Thyroid gland (tissue), 4 donors: ENCODE measurements at regions not wholly inside any gene's neighbourhood (a gene's known extent, or its start where the extent isn't known, plus 50 kb on each side); places are given as distances from the start of the nearest gene placed in this dataset.

Experiments used
- DNase-seq, 2 donors: peaks; one replicate each; pipeline ENCODE4 v3.0.0-alpha.2; 2019
- H3K27ac ChIP-seq, 3 donors: fragments of 200-600 bp; sonication (generic); 1 replicate in 2 of 3; 2 replicates in 1 of 3; pipeline ENCODE4 v1.5.1; 2016 to 2019; ENCODE audit warnings: mild to moderate bottlenecking in 1 of 3, moderate library complexity in 1 of 3
- H3K27me3 ChIP-seq: fragments of 200-600 bp; sonication (generic); one replicate; pipeline ENCODE4 v1.5.1; 2019
- H3K36me3 ChIP-seq, 2 donors: fragments of 200-600 bp; sonication (generic); one replicate each; pipeline ENCODE4 v1.5.1; 2016 to 2019
- H3K4me1 ChIP-seq, 2 donors: fragments of 200-600 bp; sonication (generic); one replicate each; pipeline ENCODE4 v1.5.1; 2017 to 2019
- H3K4me3 ChIP-seq, 3 donors: fragments of 200-600 bp; sonication (generic); replicated peaks in 1 of 3; 1 replicate in 2 of 3; 2 replicates in 1 of 3; pipeline ENCODE4 v1.5.1; 2016; ENCODE audit warnings: mild to moderate bottlenecking in 1 of 3
- H3K9me3 ChIP-seq: fragments of 200-600 bp; sonication (generic); one replicate; pipeline ENCODE4 v1.5.1; 2017
- POLR2A ChIP-seq, 2 donors: fragments of 450-650 bp; IDR thresholded peaks; one replicate each; pipeline ENCODE4 v1.6.1; 2017; ENCODE audit warnings: antibody characterized with exemption in 2 of 2, mild to moderate bottlenecking in 2 of 2, moderate library complexity in 1 of 2
- WGBS, 2 donors: methylation state at CpG; one replicate each; pipeline ENCODE4 v1.1.5; 2017; 5-methylcytosine and 5-hydroxymethylcytosine counted together
- intact Hi-C: fragments of 100-400 bp; cut with DNase I; formaldehyde crosslinking; loops from one replicate; pipeline ENCODE4 v1.15.1; 2023
- TF ChIP-seq, protein P1 (sequence below), 6 experiments: fragments of 200-600 bp in 3 of 6; fragments of 450-650 bp in 3 of 6; sonication (generic) in 3 of 6; IDR thresholded peaks; one replicate each; pipeline ENCODE4 v1.5.1; 2016 to 2019; ENCODE audit warnings: antibody characterized with exemption in 6 of 6, mild to moderate bottlenecking in 2 of 6, inconsistent platforms in 1 of 6, moderate library complexity in 1 of 6

DNA sequence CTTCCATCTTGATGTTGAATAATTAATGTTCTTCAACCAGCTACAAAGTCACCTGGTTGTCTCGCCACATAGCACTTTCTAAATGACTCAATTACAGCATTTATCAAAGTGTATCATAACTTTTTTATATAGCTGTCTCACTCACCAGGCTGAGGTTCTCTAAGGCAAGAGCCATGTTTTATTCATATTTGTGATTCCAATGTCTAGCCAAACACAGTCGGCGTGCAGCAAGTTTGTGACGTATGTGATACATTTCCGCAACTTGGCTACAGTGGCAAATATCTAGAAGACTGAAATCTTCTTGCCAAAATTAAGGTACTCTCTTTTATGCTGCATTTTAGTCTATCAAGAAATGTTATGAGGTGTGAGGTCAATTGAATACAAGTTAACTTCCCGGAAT, 94.2 kb upstream of the WASF3 start:
- WGBS, 2 donors, result 94 to 97% methylated on average over 6 of the region's 6 CpGs
- intact Hi-C loops, result no loop called here
- Histone ChIP-seq H3K27me3 (no peaks in the 10 kb centered on the region), H3K9me3 (no peaks in the 10 kb centered on the region), H3K4me1 (no peaks in the 10 kb centered on the region), H3K36me3 (no peaks in the 10 kb centered on the region), H3K4me3 (no peak overlapping the region), H3K27ac (no peak overlapping the region)
- no peak for DNase-seq
- no peak for TF ChIP-seq POLR2A (IDR thresholded peaks at IDR 0.05)
- TF ChIP-seq, protein P1, sequence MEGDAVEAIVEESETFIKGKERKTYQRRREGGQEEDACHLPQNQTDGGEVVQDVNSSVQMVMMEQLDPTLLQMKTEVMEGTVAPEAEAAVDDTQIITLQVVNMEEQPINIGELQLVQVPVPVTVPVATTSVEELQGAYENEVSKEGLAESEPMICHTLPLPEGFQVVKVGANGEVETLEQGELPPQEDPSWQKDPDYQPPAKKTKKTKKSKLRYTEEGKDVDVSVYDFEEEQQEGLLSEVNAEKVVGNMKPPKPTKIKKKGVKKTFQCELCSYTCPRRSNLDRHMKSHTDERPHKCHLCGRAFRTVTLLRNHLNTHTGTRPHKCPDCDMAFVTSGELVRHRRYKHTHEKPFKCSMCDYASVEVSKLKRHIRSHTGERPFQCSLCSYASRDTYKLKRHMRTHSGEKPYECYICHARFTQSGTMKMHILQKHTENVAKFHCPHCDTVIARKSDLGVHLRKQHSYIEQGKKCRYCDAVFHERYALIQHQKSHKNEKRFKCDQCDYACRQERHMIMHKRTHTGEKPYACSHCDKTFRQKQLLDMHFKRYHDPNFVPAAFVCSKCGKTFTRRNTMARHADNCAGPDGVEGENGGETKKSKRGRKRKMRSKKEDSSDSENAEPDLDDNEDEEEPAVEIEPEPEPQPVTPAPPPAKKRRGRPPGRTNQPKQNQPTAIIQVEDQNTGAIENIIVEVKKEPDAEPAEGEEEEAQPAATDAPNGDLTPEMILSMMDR (IDR thresholded peaks at IDR 0.05), result no peak

DNA sequence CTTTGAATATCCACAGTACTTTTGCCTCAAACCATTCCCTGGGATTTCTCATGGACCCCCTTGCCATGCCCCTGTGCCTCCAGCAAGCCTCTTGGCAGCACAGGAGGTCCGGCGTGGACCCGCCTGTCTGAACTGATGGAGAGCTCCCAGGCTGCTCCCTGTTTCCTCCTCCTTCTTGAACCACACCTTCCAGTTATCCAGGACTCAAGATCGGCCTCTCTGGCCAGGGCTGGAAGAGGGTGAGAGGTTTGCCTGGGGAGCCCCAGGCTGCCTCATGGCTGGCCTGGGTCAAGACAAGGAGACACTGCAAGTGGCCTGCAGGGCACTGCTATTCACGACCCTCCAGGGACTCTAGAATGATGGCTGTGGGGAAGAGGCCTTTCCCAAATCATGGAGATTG, 93.6 kb upstream of the WASF3 start:
- Histone ChIP-seq H3K27ac (no peak overlapping the region), H3K4me1 (no peaks in the 10 kb centered on the region), H3K4me3 (no peak overlapping the region), H3K9me3 (no peaks in the 10 kb centered on the region), H3K36me3 (no peaks in the 10 kb centered on the region), H3K27me3 (no peaks in the 10 kb centered on the region)
- intact Hi-C loops, result no loop called here
- WGBS, 2 donors, result 64 to 69% methylated on average over 5 of the region's 5 CpGs
- TF ChIP-seq, protein P1 (IDR thresholded peaks at IDR 0.05), result no peak
- no peak for TF ChIP-seq POLR2A (IDR thresholded peaks at IDR 0.05)
- no peak for DNase-seq

DNA sequence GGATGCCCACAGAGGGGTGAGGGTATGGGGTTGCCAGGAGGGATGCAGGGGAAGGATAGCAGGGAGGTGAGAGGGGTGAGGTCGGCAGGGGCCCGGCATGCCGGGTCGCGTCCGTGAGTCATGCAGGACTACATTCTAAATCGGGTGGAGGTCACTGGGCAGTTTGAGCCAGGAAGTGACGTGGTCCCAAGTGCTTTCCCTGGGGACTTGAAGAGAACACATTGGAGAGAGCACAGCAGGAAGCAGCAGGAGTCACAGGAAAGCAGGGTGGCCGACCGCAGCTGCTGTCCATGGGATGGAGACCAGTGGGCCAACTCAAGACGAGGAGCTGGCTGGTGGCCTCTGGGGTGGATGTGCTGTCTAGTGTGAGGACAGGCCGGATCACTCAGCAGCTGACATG, 92.0 kb upstream of the WASF3 start:
- no peaks in the 10 kb centered on the region for H3K36me3 ChIP-seq
- TF ChIP-seq POLR2A (IDR thresholded peaks at IDR 0.05), result no peak
- TF ChIP-seq, protein P1 (IDR thresholded peaks at IDR 0.05), result no peak
- no peaks in the 10 kb centered on the region for H3K4me1 ChIP-seq
- H3K9me3 ChIP-seq, result no peaks in the 10 kb centered on the region
- intact Hi-C loops, result no loop called here
- H3K27ac ChIP-seq, result no peak overlapping the region
- DNase-seq, result no peak
- H3K27me3 ChIP-seq, result no peaks in the 10 kb centered on the region
- H3K4me3 ChIP-seq, result no peak overlapping the region
- WGBS, 2 donors, result 73 to 81% methylated on average over 12 of the region's 12 CpGs

DNA sequence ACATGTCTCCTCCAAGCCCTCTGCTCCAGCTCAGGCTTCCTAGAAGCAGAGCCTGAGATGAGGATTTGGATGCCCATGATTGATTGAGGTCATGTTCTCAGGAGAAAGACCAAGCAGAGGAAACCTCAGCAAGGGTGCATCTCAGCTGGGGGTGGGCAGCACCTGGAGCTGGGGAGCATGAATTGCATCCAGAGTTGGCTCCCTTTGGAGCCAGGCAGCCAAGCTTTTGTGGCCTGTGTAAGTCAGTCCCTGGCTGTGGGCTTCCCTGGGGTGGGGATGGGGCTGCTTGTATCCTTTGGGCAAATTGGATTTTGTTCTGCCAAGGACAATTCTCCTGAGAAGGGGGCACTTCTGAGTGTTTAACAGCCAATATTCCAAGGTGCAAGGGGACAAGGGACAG, 91.5 kb upstream of the WASF3 start:
- Histone ChIP-seq H3K4me1 (no peaks in the 10 kb centered on the region), H3K27me3 (no peaks in the 10 kb centered on the region), H3K9me3 (no peaks in the 10 kb centered on the region), H3K4me3 (no peak overlapping the region), H3K27ac (no peak overlapping the region), H3K36me3 (no peaks in the 10 kb centered on the region)
- intact Hi-C loops, result no loop called here
- no peak for TF ChIP-seq POLR2A (IDR thresholded peaks at IDR 0.05)
- TF ChIP-seq, protein P1 (IDR thresholded peaks at IDR 0.05), result no peak
- DNase-seq, result no peak

DNA sequence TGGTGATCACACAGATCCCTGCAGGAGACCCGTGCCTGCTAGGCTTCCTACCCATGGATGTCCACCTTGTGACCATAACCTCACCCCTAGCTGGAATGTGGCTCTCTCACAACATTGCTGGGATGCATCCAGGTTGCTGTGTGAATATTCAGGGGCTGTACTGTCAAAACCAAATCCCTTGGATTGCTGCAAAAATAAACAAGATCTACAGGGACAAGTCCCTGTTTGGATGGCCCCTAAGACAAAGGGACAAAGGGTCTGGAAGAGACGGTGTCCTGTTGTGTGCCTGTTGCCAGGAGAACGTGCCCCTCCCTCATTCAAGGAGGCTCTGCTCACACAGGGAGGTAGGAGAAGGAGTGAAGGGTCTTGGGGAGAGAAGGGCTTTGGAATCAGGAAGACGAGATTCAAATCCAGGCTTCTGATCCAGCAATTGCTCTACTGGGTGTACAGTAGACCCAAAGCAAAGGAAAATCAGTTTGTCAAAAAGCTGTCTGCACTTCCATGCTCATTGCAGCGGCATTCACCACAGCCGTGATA, 89.2 kb upstream of the WASF3 start:
- TF ChIP-seq, protein P1 (IDR thresholded peaks at IDR 0.05), result no peak
- TF ChIP-seq POLR2A (IDR thresholded peaks at IDR 0.05), result no peak
- no peaks in the 10 kb centered on the region for H3K9me3 ChIP-seq
- H3K4me1 ChIP-seq, result no peaks in the 10 kb centered on the region
- H3K27me3 ChIP-seq, result no peaks in the 10 kb centered on the region
- no peak overlapping the region for H3K4me3 ChIP-seq
- H3K36me3 ChIP-seq, result no peaks in the 10 kb centered on the region
- no peak overlapping the region for H3K27ac ChIP-seq
- WGBS, 2 donors, result 44 to 45% methylated on average over 5 to 6 of the region's 6 CpGs
- intact Hi-C loops, result no loop called here
- peak in 1 of 2 donors; percentile 27 for DNase-seq
